Panc1 (cell line): ENCODE measurements at regions not wholly inside any gene's neighbourhood (a gene's known extent, or its start where the extent isn't known, plus 50 kb on each side); places are given as distances from the start of the nearest gene placed in this dataset.

Experiments used
- CTCF ChIP-seq: fragments of 450-650 bp; IDR thresholded peaks from 2 replicates; pipeline ENCODE4 v1.5.1; 2017; ENCODE audit warnings: mild to moderate bottlenecking
- POLR2AphosphoS5 ChIP-seq: IDR thresholded peaks from 2 replicates; pipeline ENCODE4 v1.6.1; 2012; ENCODE audit warnings: mild to moderate bottlenecking, low read depth, low read length, moderate library complexity
- TCF7L2 ChIP-seq: IDR thresholded peaks from 2 replicates; pipeline ENCODE4 v1.6.1; 2011; ENCODE audit warnings: mild to moderate bottlenecking, low read depth, low read length, inconsistent platforms

GRCh38 chr12:88299567-88300101 lies 157.5 kb downstream of the TMTC3 start:
- TF ChIP-seq CTCF (no peak), POLR2AphosphoS5 (no peak), TCF7L2 (no peak)
